NCI-H2107 (cell line): ENCODE measurements at regions not wholly inside any gene's neighbourhood (a gene's known extent, or its start where the extent isn't known, plus 50 kb on each side); places are given as distances from the start of the nearest gene placed in this dataset.

Experiments used
- DNase-seq: peaks from one replicate; lab custom pipeline; 2025; lab: John Stamatoyannopoulos, UW

DNA sequence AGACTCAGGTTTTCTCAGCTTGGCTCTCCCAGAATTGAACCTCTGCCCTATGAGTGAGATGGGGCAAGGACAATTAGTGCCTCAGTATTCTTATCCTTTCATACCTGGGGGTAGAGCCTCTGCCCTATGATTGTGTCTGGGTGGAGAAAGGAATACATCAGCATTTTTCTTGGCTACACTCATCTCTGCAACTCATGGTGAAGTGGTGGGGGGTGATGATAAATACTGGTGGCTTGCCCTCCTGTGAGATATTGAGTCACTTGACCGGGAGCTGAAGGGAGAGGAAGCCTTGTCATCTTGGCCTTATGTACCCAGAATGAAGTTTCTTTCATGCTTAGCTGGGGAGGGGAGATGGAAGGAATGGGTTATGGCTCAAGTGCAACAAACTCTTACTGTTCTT is 71.3 kb upstream of the ENOX2 start:
- no peak for DNase-seq

DNA sequence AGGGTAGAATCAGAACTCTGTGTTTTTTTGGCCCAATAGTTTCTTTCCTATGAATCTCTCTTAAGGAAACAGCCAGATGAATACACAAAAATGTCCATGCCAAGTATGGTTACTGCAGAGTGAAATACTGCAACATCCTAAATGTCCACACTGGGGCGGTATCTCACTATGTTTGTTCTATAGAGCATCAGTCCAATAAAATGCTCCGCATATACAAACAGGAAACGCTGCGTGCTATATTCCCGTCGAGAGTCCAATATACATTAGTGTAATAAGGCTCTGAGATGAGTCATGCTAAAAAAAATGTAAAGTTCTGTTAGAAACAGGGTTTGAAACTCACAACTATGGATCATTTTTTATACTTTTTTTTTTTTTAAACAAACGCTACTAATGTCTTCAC is 72.9 kb upstream of the ENOX2 start:
- peak; percentile 21 for DNase-seq

DNA sequence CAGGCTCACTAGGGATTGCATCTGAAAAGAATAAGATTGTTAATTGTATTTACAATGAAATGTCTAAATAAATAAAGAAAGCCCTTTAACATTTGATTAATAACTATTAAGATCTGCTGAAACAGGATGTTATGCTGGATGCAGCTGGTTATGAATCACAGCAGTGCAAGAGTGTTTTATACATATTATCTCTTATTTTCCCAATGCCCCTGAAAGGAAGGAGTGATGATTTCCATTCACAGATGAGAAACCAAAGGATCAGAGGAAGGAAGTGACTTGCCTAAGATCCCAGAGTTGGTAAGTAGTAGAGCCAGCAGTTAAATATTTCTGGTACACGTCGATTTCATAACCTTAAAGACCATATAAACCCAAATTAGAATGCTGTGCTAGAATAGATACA is 76.3 kb upstream of the ARHGAP36 start:
- DNase-seq: no peak

DNA sequence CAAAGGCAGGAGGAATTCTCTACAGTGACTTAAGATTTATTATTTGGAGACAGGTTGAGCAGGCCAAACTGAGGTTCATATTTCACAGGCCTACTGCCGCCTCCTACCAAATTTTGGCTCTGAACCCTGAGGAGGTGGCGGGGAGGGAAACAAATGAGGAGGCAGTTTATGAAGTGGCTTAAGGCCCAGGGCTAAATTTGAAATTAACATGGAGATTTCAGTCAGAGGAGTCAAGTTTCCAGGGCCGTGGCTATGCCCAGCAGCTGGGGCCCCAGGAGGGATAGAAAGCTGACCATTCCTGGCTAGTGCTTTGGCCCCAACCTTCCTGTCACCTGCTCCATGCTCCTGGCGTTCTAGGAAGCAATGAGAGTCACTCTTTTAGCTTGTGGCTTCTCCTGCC is 73.4 kb upstream of the ARHGAP36 start:
- no peak for DNase-seq

DNA sequence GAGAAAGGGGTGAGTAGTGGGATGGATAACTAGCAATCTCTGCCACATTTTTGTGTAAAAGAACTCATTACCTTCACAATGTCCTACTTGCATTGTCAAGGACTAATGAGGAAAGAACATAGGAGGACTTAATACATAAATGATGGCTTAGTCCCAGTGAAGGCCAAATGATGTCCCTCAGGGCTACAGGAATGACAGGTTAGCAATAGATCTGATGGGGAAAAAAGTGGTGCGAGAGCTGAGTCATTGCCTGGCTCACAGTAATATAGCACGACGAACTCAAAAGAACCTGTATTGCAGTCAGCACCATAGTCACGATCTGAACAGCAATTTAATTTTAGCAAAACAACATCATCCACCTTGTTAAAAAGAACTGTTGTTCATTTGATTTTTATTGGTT is 70.9 kb upstream of the ARHGAP36 start:
- no peak for DNase-seq

DNA sequence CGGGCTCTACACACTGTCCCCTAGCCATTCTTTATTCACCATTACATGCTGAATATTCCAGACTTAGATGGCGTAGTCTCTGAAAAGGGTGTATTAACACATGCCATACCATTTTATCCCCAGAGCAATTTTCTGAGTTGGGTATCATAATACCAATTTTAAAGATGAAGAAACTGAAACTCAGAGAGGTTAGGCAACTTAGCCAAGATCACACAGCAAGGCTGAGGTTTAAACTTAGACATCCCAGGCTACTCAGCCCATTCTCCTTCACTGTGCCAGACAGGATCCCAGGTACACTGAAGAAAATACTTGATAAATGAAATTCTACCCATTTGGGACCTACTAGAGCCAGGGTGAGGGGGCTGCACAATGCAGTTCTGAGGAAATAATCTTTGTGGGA is 67.4 kb upstream of the ARHGAP36 start:
- DNase-seq: no peak

DNA sequence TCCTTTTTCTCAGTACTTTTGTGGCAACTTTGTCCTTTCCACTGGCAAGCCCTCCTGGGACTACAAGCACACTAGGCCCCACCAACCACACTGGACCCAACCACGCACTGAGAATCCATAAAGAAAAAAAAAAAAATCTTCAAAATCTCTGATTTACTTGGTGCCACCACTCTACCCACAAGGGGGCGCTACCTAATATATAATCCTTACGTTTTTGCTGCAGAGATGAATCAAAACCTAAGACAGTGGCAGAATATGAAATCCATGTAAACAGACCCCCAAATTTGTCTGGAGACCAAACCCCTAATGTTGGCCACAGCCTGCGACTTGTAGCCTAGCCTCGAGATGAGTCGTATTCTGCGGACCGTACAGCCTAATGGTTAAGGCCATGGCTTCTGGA is 63.5 kb upstream of the ARHGAP36 start:
- DNase-seq: no peak

DNA sequence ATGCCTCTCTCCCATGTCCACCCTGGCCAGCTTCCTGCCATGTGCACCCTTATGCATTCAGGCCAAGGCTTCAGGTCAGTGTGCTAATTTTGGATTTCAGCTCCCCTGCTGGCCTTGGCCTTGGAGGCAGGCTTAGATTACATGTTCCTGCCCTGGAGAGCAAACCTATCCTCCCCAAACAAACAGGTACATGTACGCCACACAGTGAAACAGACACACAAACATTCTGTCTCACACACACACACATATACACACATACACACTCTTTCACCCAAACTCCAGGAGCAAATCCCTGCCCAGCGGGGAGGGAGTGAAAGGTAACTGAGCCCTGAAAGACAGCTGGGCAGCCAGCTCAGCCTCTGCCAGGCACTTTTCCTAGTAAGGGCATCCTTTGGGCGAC is 62.7 kb upstream of the ARHGAP36 start:
- no peak for DNase-seq

DNA sequence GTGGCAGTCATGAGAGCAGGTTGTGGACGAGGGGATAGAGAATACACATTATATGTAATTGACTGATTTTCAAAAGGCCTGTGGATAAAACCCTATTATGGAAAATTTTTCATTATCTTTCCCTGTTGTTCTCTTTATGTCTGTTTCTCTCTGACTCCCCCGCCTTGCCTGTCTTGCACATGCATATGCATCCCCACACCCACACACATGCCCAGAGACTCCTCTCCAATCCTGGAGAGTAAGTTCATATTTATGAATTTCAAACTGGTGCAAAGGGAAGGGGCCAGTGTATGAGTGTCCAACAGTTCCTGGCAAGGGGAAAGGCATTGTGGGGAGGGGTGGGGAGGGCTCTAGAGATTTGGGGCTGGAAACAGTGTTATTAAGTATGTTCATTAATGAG is 60.8 kb upstream of the ARHGAP36 start:
- DNase-seq: no peak

DNA sequence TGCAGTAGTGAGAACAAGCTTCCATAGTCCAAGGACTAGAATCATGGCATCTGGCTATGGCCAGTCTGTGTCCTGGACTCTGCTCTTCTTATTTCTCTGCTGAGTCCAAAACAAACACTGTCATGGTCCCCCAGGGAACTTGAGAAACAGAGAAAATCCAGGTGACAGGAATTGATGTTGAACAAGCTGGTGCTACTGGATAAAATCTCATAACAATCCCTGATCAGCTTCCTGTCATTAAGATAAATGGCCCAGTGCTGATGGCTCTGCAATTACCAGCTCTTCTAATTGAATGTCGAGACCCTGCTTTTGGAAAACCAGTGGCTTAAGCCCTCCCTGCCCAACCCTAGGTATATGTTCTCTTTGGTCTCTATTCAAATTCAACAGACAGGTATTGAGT is 58.8 kb upstream of the ARHGAP36 start:
- DNase-seq: no peak
